GM18870 (cell line): ENCODE measurements at regions not wholly inside any gene's neighbourhood (a gene's known extent, or its start where the extent isn't known, plus 50 kb on each side); places are given as distances from the start of the nearest gene placed in this dataset.
"Not testable (repeated sequence)": the region's sequence is repeated elsewhere in the genome, so short reads cannot be mapped to it uniquely, and the experiment has no call there.

Source experiments
- ATAC-seq: cut with Tn5 transposase; IDR thresholded peaks from one replicate; pipeline ENCODE4 v1.9.1; 2021; ENCODE audit warnings: moderate library complexity; ENCODE audit not compliant: unreplicated experiment

GRCh38 chr3:127045435-127046045 lies 62.6 kb downstream of the PLXNA1 start:
- no peak for ATAC-seq

GRCh38 chr3:127046690-127047089 lies 63.8 kb downstream of the PLXNA1 start:
- ATAC-seq = not testable (repeated sequence)

- ATAC-seq = no peak
Measured at GRCh38 chr3:127049393-127049792, 66.5 kb downstream of the PLXNA1 start.

GRCh38 chr3:127050733-127051132 lies 67.8 kb downstream of the PLXNA1 start:
- no peak for ATAC-seq

- no peak for ATAC-seq
Measured at GRCh38 chr3:127052121-127052561, 69.2 kb downstream of the PLXNA1 start.

GRCh38 chr3:127053026-127053425 lies 70.1 kb downstream of the PLXNA1 start:
- no peak for ATAC-seq

GRCh38 chr3:127053450-127053849 lies 70.5 kb downstream of the PLXNA1 start:
- no peak for ATAC-seq

GRCh38 chr3:127053979-127054378 lies 71.1 kb downstream of the PLXNA1 start:
- no peak for ATAC-seq

GRCh38 chr3:127056281-127056680 lies 73.4 kb downstream of the PLXNA1 start:
- ATAC-seq = no peak

- no peak for ATAC-seq
Measured at GRCh38 chr3:127056976-127057375, 74.1 kb downstream of the PLXNA1 start.

GRCh38 chr3:127059072-127059471 lies 76.2 kb downstream of the PLXNA1 start:
- ATAC-seq = no peak

- ATAC-seq = no peak
Measured at GRCh38 chr3:127061641-127062040, 78.7 kb downstream of the PLXNA1 start.

- ATAC-seq = no peak
Measured at GRCh38 chr3:127062926-127063325, 80.0 kb downstream of the PLXNA1 start.

- ATAC-seq = no peak
Measured at GRCh38 chr3:127063916-127064315, 81.0 kb downstream of the PLXNA1 start.

- ATAC-seq = no peak
Measured at GRCh38 chr3:127064391-127065137, 81.6 kb downstream of the PLXNA1 start.

- ATAC-seq = no peak
Measured at GRCh38 chr3:127065138-127065427, 82.2 kb downstream of the PLXNA1 start.

GRCh38 chr3:127065561-127066290 lies 82.8 kb downstream of the PLXNA1 start:
- no peak for ATAC-seq

GRCh38 chr3:127066635-127067034 lies 83.7 kb downstream of the PLXNA1 start:
- ATAC-seq = no peak

- no peak for ATAC-seq
Measured at GRCh38 chr3:127067116-127067910, 84.4 kb downstream of the PLXNA1 start.

GRCh38 chr3:127068111-127068810 lies 85.3 kb downstream of the PLXNA1 start:
- no peak for ATAC-seq

GRCh38 chr3:127068871-127069270 lies 86.0 kb downstream of the PLXNA1 start:
- no peak for ATAC-seq
